Progenitor cell of endocrine pancreas (in vitro differentiated cells): ENCODE measurements at regions not wholly inside any gene's neighbourhood (a gene's known extent, or its start where the extent isn't known, plus 50 kb on each side); places are given as distances from the start of the nearest gene placed in this dataset.

Source experiments
- DNase-seq: peaks from one replicate; pipeline ENCODE4 v3.0.0; 2021; ENCODE audit warnings: low spot score; ENCODE audit not compliant: unreplicated experiment
- H3K27ac Mint-ChIP-seq: 2 replicates; pipeline ENCODE4 v1.8.0; 2021; ENCODE audit warnings: mild to moderate bottlenecking, moderate library complexity, mixed read lengths
- H3K27me3 Mint-ChIP-seq: 2 replicates; pipeline ENCODE4 v1.8.0; 2021; ENCODE audit warnings: mixed read lengths
- H3K36me3 Mint-ChIP-seq: 2 replicates; pipeline ENCODE4 v1.8.0; 2022; ENCODE audit warnings: mixed read lengths; ENCODE audit not compliant: insufficient read depth
- H3K4me1 Mint-ChIP-seq: 2 replicates; pipeline ENCODE4 v1.8.0; 2021; ENCODE audit warnings: low read depth, mixed read lengths
- H3K4me3 Mint-ChIP-seq: 2 replicates; pipeline ENCODE4 v1.8.0; 2021; ENCODE audit warnings: low read depth, mild to moderate bottlenecking, moderate library complexity, mixed read lengths
- H3K9me3 Mint-ChIP-seq: 2 replicates; pipeline ENCODE4 v1.8.0; 2021; ENCODE audit warnings: low read depth, mixed read lengths
- TF ChIP-seq, protein P1 (sequence below): fragments of 200-600 bp; sonication (generic); IDR thresholded peaks from one replicate; pipeline ENCODE4 v1.5.0; 2021; ENCODE audit warnings: antibody characterized with exemption, mild to moderate bottlenecking; ENCODE audit not compliant: unreplicated experiment

GRCh38 chr13:44273991-44274770 is 99.4 kb upstream of the SERP2 start:
- H3K9me3 Mint-ChIP-seq, result no peaks in the 10 kb centered on the region
- no peak overlapping the region for H3K4me3 Mint-ChIP-seq
- no peak for DNase-seq
- H3K36me3 Mint-ChIP-seq, result no peaks in the 10 kb centered on the region
- H3K27me3 Mint-ChIP-seq, result peaks cover 24% of the 10 kb centered on the region
- no peak overlapping the region for H3K27ac Mint-ChIP-seq
- TF ChIP-seq, protein P1, sequence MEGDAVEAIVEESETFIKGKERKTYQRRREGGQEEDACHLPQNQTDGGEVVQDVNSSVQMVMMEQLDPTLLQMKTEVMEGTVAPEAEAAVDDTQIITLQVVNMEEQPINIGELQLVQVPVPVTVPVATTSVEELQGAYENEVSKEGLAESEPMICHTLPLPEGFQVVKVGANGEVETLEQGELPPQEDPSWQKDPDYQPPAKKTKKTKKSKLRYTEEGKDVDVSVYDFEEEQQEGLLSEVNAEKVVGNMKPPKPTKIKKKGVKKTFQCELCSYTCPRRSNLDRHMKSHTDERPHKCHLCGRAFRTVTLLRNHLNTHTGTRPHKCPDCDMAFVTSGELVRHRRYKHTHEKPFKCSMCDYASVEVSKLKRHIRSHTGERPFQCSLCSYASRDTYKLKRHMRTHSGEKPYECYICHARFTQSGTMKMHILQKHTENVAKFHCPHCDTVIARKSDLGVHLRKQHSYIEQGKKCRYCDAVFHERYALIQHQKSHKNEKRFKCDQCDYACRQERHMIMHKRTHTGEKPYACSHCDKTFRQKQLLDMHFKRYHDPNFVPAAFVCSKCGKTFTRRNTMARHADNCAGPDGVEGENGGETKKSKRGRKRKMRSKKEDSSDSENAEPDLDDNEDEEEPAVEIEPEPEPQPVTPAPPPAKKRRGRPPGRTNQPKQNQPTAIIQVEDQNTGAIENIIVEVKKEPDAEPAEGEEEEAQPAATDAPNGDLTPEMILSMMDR, result no peak
- peaks cover 12% of the 10 kb centered on the region for H3K4me1 Mint-ChIP-seq

DNA sequence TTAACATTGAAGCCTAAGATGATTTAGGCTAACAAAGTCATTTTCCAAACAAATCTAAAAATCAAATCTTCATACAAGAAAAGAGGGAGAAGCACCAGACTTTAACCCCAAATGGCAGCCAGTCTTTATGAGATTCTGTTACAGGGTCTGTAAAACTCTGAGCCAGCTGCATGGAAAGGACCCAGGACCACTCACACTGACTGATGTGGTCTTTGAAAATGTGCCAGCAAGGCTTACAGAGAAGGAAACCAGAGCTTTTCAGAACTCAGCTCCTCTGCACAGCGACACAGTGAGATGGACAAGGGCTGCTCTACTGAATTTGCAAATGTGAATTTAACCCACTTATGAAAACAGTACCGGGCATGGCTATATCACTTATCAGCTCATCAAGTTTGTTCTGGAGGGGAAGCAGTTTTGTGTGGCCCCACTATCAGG is 98.8 kb upstream of the SERP2 start:
- H3K4me3 Mint-ChIP-seq, result no peak overlapping the region
- no peaks in the 10 kb centered on the region for H3K9me3 Mint-ChIP-seq
- no peaks in the 10 kb centered on the region for H3K36me3 Mint-ChIP-seq
- peaks cover 24% of the 10 kb centered on the region for H3K27me3 Mint-ChIP-seq
- H3K27ac Mint-ChIP-seq, result no peak overlapping the region
- no peak for DNase-seq
- H3K4me1 Mint-ChIP-seq, result peaks cover 12% of the 10 kb centered on the region
- TF ChIP-seq, protein P1, result no peak

DNA sequence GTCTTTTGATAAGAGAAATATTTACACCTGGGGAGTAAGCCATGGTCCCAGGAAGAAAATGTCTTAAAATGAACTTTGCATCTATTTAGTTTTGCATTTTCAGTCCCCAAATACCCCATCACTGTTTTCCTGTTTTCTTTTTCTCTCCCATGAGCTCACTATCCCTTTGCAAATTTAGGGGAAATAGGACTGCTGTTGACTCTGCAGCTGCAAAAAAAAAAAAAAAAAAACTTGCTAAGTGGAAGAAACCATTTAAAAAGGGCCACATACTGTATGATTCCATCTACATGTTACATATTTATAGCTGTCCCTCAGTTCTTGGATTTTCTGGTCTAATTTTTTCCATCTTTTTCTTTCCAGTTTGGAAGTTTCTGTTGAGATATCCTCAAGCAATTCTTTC is 98.2 kb upstream of the SERP2 start:
- Mint-ChIP-seq H3K27me3 (peaks cover 20% of the 10 kb centered on the region), H3K4me3 (no peak overlapping the region)

GRCh38 chr13:44276061-44276460 is 97.6 kb upstream of the SERP2 start:
- Mint-ChIP-seq H3K36me3 (no peaks in the 10 kb centered on the region), H3K4me3 (no peak overlapping the region), H3K27me3 (peaks cover 20% of the 10 kb centered on the region), H3K9me3 (no peaks in the 10 kb centered on the region), H3K27ac (no peak overlapping the region), H3K4me1 (peaks cover 12% of the 10 kb centered on the region)
- TF ChIP-seq, protein P1, result no peak
- DNase-seq, result no peak

More for the DNA sequence above, 98.2 kb upstream of the SERP2 start:
- no peak for DNase-seq
- peaks cover 12% of the 10 kb centered on the region for H3K4me1 Mint-ChIP-seq
- TF ChIP-seq, protein P1, result no peak
- no peak overlapping the region for H3K27ac Mint-ChIP-seq
- H3K9me3 Mint-ChIP-seq, result no peaks in the 10 kb centered on the region
- no peaks in the 10 kb centered on the region for H3K36me3 Mint-ChIP-seq

DNA sequence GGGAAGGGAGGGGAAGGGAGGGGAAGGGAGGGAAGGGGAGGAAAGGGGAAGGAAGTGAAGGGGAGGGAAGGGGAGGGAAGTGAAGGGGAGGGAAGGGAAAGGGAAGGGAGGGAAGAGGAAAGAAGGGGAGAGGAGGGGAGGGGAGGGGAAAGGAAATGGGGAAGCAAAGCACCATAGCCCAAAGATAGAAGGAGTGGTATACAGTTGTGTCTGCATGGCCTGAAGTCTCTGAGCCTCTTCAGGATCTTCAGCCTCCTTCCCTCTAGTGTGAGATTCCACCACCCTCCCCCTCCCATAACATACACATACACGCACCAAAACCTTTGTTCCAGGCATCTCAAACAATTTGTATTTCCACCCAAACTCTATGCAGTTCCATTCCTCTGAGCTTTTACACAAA is 96.2 kb upstream of the SERP2 start:
- Mint-ChIP-seq H3K27me3 (peaks cover 16% of the 10 kb centered on the region), H3K4me3 (no peak overlapping the region), H3K9me3 (no peaks in the 10 kb centered on the region), H3K27ac (no peak overlapping the region), H3K4me1 (peaks cover 21% of the 10 kb centered on the region), H3K36me3 (no peaks in the 10 kb centered on the region)
- no peak for DNase-seq
- TF ChIP-seq, protein P1, result no peak
